HG03354 (cell line): ENCODE measurements at regions not wholly inside any gene's neighbourhood (a gene's known extent, or its start where the extent isn't known, plus 50 kb on each side); places are given as distances from the start of the nearest gene placed in this dataset.

Source experiments
- ATAC-seq: cut with Tn5 transposase; IDR thresholded peaks from one replicate; pipeline ENCODE4 v1.9.1; 2021; ENCODE audit warnings: mild to moderate bottlenecking; ENCODE audit not compliant: unreplicated experiment, poor library complexity, severe bottlenecking

- no peak for ATAC-seq
These were observed 55.4 kb downstream of the CCER1 start for GRCh38 chr12:90899456-90900182.

GRCh38 chr12:90897986-90898385, 57.0 kb downstream of the CCER1 start:
- no peak for ATAC-seq

GRCh38 chr12:90897316-90897715, 57.7 kb downstream of the CCER1 start:
- no peak for ATAC-seq

GRCh38 chr12:90896821-90897220, 58.2 kb downstream of the CCER1 start:
- no peak for ATAC-seq

GRCh38 chr12:90896164-90896563, 58.8 kb downstream of the CCER1 start:
- ATAC-seq: no peak

GRCh38 chr12:90888316-90888715, 66.7 kb downstream of the CCER1 start:
- ATAC-seq: no peak

GRCh38 chr12:90883456-90883855, 71.5 kb downstream of the CCER1 start:
- ATAC-seq: no peak

- ATAC-seq: no peak
These were observed 83.3 kb downstream of the CCER1 start for GRCh38 chr12:90871726-90872096.

GRCh38 chr12:90870971-90871725, 83.8 kb downstream of the CCER1 start:
- ATAC-seq: no peak

GRCh38 chr12:90868626-90869025, 86.3 kb downstream of the CCER1 start:
- no peak for ATAC-seq

GRCh38 chr12:90859591-90859990, 95.4 kb downstream of the CCER1 start:
- ATAC-seq: no peak

GRCh38 chr12:90858252-90858651, 96.7 kb downstream of the CCER1 start:
- no peak for ATAC-seq

- no peak for ATAC-seq
These were observed 99.4 kb downstream of the CCER1 start for GRCh38 chr12:90855534-90855933.

- peak; percentile 86 for ATAC-seq
These were observed 100.8 kb downstream of the CCER1 start for GRCh38 chr12:90854136-90854689.

GRCh38 chr12:90851800-90852718, 102.9 kb downstream of the CCER1 start:
- ATAC-seq: no peak

GRCh38 chr12:90842477-90842876, 112.5 kb downstream of the CCER1 start:
- ATAC-seq: no peak

- ATAC-seq: no peak
These were observed 113.6 kb downstream of the CCER1 start for GRCh38 chr12:90841336-90841735.

- ATAC-seq: no peak
These were observed 115.6 kb downstream of the CCER1 start for GRCh38 chr12:90839346-90839745.

GRCh38 chr12:90836689-90837088, 118.3 kb downstream of the CCER1 start:
- ATAC-seq: no peak

- no peak for ATAC-seq
These were observed 121.7 kb downstream of the CCER1 start for GRCh38 chr12:90833228-90833627.
